ENCODE measurements at regions not wholly inside any gene's neighbourhood (a gene's known extent, or its start where the extent isn't known, plus 50 kb on each side); places are given as distances from the start of the nearest gene placed in this dataset.

GRCh38 chr18:9008709-9009635 lies 93.5 kb upstream of the NDUFV2 start:
- Mint-ChIP-seq H3K4me3 (ENCODE audit: unreplicated experiment) (no peak overlapping the region), H3K27ac (ENCODE audit: low read depth, unreplicated experiment) (no peak overlapping the region), H3K9me3 (ENCODE audit: unreplicated experiment) (no peaks in the 10 kb centered on the region), H3K36me3 (ENCODE audit: insufficient read depth, unreplicated experiment) (no peaks in the 10 kb centered on the region), H3K27me3 (ENCODE audit: insufficient read depth, unreplicated experiment) (no peaks in the 10 kb centered on the region), H3K4me1 (ENCODE audit: insufficient read depth, unreplicated experiment) (no peaks in the 10 kb centered on the region)
- no peak for TF ChIP-seq CTCF (IDR thresholded peaks at IDR 0.05; ENCODE audit: unreplicated experiment)
- ChIA-PET CTCF (interaction anchor here (0.6 kb wide), 2 partner anchors 57 to 1715 kb away, joined by 3 to 5 read pairs; no protein-coding TSS in a partner anchor), POLR2A (interaction anchor here (0.5 to 1.1 kb wide), 3 partner anchors 9 to 1582 kb away, joined by 3 to 4 read pairs (median 3); no protein-coding TSS in a partner anchor)
- intact Hi-C loops (cut with micrococcal nuclease) = no loop called here
- no peak for DNase-seq (ENCODE audit: unreplicated experiment)
- no TSS peak for BruUV-seq (replicated peaks)

- no peak for TF ChIP-seq CTCF (IDR thresholded peaks at IDR 0.05; ENCODE audit: unreplicated experiment)
- Mint-ChIP-seq H3K27me3 (ENCODE audit: insufficient read depth, unreplicated experiment) (no peaks in the 10 kb centered on the region), H3K36me3 (ENCODE audit: insufficient read depth, unreplicated experiment) (no peaks in the 10 kb centered on the region), H3K4me1 (ENCODE audit: insufficient read depth, unreplicated experiment) (no peaks in the 10 kb centered on the region), H3K4me3 (ENCODE audit: unreplicated experiment) (no peak overlapping the region), H3K27ac (ENCODE audit: low read depth, unreplicated experiment) (no peak overlapping the region), H3K9me3 (ENCODE audit: unreplicated experiment) (no peaks in the 10 kb centered on the region)
- ChIA-PET CTCF (interaction anchor here (0.6 kb wide), 3 partner anchors 22 to 1714 kb away, joined by 3 to 5 read pairs (median 4); no protein-coding TSS in a partner anchor), POLR2A (interaction anchor here (0.7 to 1.1 kb wide), 2 partner anchors 10 to 1013 kb away, joined by 3 to 4 read pairs; no protein-coding TSS in a partner anchor)
- intact Hi-C loops (cut with micrococcal nuclease) = no loop called here
- BruUV-seq (replicated peaks) = no TSS peak
- DNase-seq (ENCODE audit: unreplicated experiment) = no peak
Measured at GRCh38 chr18:9009703-9010488, 92.6 kb upstream of the NDUFV2 start.

- intact Hi-C loops (cut with micrococcal nuclease) = no loop called here
- no TSS peak for BruUV-seq (replicated peaks)
- Mint-ChIP-seq H3K27me3 (ENCODE audit: insufficient read depth, unreplicated experiment) (no peaks in the 10 kb centered on the region), H3K4me1 (ENCODE audit: insufficient read depth, unreplicated experiment) (no peaks in the 10 kb centered on the region), H3K9me3 (ENCODE audit: unreplicated experiment) (no peaks in the 10 kb centered on the region), H3K27ac (ENCODE audit: low read depth, unreplicated experiment) (no peak overlapping the region), H3K36me3 (ENCODE audit: insufficient read depth, unreplicated experiment) (no peaks in the 10 kb centered on the region), H3K4me3 (ENCODE audit: unreplicated experiment) (no peak overlapping the region)
- ChIA-PET CTCF (no interaction called here), POLR2A (interaction anchor here (0.5 kb wide), 1 partner anchor 80 kb away, joined by 3 read pairs; no protein-coding TSS in a partner anchor)
- DNase-seq (ENCODE audit: unreplicated experiment) = no peak
- TF ChIP-seq CTCF (IDR thresholded peaks at IDR 0.05; ENCODE audit: unreplicated experiment) = no peak
Measured at GRCh38 chr18:9011431-9011830, 91.1 kb upstream of the NDUFV2 start.

- H3K9me3 Mint-ChIP-seq (ENCODE audit: unreplicated experiment) = no peaks in the 10 kb centered on the region
- H3K27ac Mint-ChIP-seq (ENCODE audit: low read depth, unreplicated experiment) = no peak overlapping the region
- POLR2A ChIA-PET = no interaction called here
- intact Hi-C loops (cut with micrococcal nuclease) = no loop called here
- H3K36me3 Mint-ChIP-seq (ENCODE audit: insufficient read depth, unreplicated experiment) = no peaks in the 10 kb centered on the region
- DNase-seq (ENCODE audit: unreplicated experiment) = no peak
- BruUV-seq (replicated peaks) = no TSS peak
- H3K4me1 Mint-ChIP-seq (ENCODE audit: insufficient read depth, unreplicated experiment) = peaks cover 13% of the 10 kb centered on the region
- CTCF ChIA-PET = interaction anchor here (0.7 kb wide), 1 partner anchor 594 kb away, joined by 3 read pairs; no protein-coding TSS in a partner anchor
- no peak for TF ChIP-seq CTCF (IDR thresholded peaks at IDR 0.05; ENCODE audit: unreplicated experiment)
- no peaks in the 10 kb centered on the region for H3K27me3 Mint-ChIP-seq (ENCODE audit: insufficient read depth, unreplicated experiment)
- no peak overlapping the region for H3K4me3 Mint-ChIP-seq (ENCODE audit: unreplicated experiment)
Measured at GRCh38 chr18:9013926-9014373, 88.5 kb upstream of the NDUFV2 start.

Measured in MCF 10A (cell line).